Fibroblast of mammary gland (primary cell): ENCODE measurements at regions not wholly inside any gene's neighbourhood (a gene's known extent, or its start where the extent isn't known, plus 50 kb on each side); places are given as distances from the start of the nearest gene placed in this dataset.
"Not testable (repeated sequence)": the region's sequence is repeated elsewhere in the genome, so short reads cannot be mapped to it uniquely, and the experiment has no call there.

Experiments
- DNase-seq: peaks from one replicate; pipeline ENCODE4 v3.0.0-alpha.2; 2010; ENCODE audit warnings: low read depth
- H3K4me3 ChIP-seq: 2 replicates; pipeline ENCODE4 v1.5.1; 2011; ENCODE audit warnings: low read depth, mild to moderate bottlenecking, low read length, moderate library complexity; ENCODE audit not compliant: control insufficient read depth
- TF ChIP-seq, protein P1 (sequence below): conservative IDR thresholded peaks from 2 replicates; pipeline ENCODE4 v1.5.1; 2011; ENCODE audit warnings: low read depth, low read length, inconsistent platforms; ENCODE audit not compliant: control insufficient read depth, insufficient read depth

DNA sequence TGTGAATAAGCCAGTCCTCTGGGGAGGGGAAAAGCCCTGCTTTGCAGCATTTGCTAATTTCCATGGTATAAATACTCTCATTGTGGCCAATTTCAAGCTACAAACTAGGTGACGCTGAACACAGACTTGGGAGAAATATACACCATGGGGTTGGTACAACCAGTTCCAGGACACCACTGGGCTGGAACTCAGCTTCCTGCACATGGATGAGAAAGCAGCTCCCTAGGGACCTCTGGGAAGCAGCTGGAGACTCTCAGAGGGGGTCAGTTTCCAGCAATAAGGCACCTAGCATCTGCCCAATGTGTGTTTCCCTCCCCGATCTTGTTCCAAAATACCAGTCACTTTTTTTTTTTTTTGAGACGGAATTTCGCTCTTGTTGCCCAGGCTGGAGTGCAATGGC, 56.8 kb upstream of the WDR11 start:
- TF ChIP-seq, protein P1, sequence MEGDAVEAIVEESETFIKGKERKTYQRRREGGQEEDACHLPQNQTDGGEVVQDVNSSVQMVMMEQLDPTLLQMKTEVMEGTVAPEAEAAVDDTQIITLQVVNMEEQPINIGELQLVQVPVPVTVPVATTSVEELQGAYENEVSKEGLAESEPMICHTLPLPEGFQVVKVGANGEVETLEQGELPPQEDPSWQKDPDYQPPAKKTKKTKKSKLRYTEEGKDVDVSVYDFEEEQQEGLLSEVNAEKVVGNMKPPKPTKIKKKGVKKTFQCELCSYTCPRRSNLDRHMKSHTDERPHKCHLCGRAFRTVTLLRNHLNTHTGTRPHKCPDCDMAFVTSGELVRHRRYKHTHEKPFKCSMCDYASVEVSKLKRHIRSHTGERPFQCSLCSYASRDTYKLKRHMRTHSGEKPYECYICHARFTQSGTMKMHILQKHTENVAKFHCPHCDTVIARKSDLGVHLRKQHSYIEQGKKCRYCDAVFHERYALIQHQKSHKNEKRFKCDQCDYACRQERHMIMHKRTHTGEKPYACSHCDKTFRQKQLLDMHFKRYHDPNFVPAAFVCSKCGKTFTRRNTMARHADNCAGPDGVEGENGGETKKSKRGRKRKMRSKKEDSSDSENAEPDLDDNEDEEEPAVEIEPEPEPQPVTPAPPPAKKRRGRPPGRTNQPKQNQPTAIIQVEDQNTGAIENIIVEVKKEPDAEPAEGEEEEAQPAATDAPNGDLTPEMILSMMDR, result no peak
- no peak overlapping the region for H3K4me3 ChIP-seq
- no peak for DNase-seq

DNA sequence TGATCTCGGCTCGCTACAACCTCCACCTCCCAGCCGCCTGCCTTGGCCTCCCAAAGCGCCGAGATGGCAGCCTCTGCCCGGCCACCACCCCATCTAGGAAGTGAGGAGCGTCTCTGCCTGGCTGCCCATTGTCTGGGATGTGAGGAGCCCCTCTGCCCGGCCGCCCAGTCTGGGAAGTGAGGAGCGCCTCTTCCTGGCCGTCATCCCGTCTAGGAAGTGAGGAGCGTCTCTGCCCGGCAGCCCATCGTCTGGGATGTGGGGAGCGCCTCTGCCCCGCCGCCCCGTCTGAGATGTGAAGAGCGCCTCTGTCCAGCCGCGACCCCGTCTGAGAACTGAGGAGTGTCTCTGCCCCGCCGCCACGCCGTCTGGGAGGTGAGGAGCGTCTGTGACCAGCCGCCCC, 52.9 kb upstream of the WDR11 start:
- DNase-seq, H3K4me3 ChIP-seq: not testable (repeated sequence)

DNA sequence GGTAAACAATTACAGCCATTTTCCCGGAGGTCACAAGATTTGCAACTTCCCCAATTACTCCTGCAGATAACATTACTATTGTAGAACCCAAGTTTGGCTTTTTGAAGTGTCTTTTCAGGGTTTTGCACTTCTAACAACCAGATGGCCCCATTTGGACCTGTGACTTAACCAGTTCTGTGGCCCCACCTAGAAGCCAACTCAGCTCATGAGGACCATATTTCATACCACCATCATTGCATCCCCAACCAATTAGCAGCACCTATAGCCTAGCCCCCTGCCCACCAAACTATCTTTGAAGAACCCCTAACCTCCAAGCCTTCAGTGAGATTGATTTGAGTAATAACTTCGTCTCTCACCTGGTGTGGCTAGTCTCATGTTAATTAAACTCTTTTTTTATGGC, 51.3 kb upstream of the WDR11 start:
- H3K4me3 ChIP-seq, result no peak overlapping the region
- DNase-seq, result no peak
- TF ChIP-seq, protein P1, result no peak

DNA sequence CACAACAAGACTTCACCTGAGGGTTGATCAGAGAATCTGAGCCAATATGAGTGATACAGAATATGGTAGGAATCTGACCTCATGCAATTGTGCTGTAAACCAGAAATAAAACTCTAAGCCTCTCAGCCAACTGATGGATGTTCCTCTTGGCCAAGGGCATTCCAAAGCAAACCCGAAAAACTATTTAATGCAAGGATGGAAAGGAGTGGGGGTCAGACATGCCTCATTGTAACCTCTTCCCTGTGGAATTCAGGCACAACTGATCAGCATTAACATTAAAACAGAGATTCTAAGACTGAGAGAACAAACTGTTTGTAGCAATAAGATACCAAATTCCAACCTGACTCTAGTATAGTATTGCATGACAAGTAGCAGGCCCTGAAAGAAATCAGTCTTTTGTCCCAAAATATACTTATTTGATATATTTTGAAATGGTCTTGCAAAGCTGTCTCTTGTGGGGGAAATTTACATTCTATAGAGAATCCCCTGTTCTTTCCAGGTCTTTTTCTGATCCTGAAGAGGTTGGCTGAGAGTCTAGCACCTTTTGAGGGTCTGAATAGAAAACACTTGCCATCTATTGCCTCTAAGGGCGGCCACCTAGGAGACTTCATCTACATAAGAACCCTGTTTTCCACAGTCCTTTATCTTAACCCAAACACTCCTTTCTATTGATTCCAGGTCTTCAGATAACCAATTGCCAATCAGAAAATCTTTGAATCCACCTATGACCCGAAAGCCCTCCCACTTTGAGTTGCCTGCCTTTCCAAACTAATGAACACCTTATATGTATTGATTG, 50.4 kb upstream of the WDR11 start:
- TF ChIP-seq, protein P1, result no peak
- no peak for DNase-seq
- no peak overlapping the region for H3K4me3 ChIP-seq
